Panc1 (cell line): ENCODE measurements at regions not wholly inside any gene's neighbourhood (a gene's known extent, or its start where the extent isn't known, plus 50 kb on each side); places are given as distances from the start of the nearest gene placed in this dataset.

Source experiments
- ATAC-seq: fragments of 200-7000 bp; cut with Tn5 transposase; 2 replicates; pipeline ENCODE4 v1.9.1; 2020; ENCODE audit warnings: mild to moderate bottlenecking, moderate library complexity
- BruUV-seq: library from RNA; stranded (reverse); fragments of 400-500 nt; replicated peaks from 2 replicates; lab custom pipeline; 2021; lab: Mats Ljungman, UMichigan
- CTCF ChIA-PET: fragments of 300-600 bp; sonication (Branson Sonifier 250); formaldehyde crosslinking; loops from one replicate; lab custom pipeline; 2022; ENCODE audit warnings: antibody characterized with exemption; lab: Charles Lee
- POLR2A ChIA-PET: fragments of 300-600 bp; sonication (Branson Sonifier 250); formaldehyde crosslinking; loops from one replicate; lab custom pipeline; 2022; ENCODE audit warnings: antibody characterized with exemption; lab: Charles Lee
- DNase-seq: peaks from one replicate; pipeline ENCODE4 v3.0.0-alpha.2; 2010; ENCODE audit warnings: low read depth, low spot score
- H3K27ac ChIP-seq: 2 replicates; pipeline ENCODE4 v1.5.1; 2011; ENCODE audit warnings: mild to moderate bottlenecking, low read length, inconsistent platforms
- H3K27me3 ChIP-seq: fragments of 200-500 bp; sonication (Bioruptor generic); 2 replicates; pipeline ENCODE4 v1.6.0; 2014; ENCODE audit warnings: low read length, inconsistent platforms; ENCODE audit not compliant: control insufficient read depth, insufficient read depth
- H3K36me3 ChIP-seq: fragments of 200-500 bp; sonication (Bioruptor generic); 2 replicates; pipeline ENCODE4 v1.5.1; 2014; ENCODE audit warnings: inconsistent platforms, mild to moderate bottlenecking, low read length, moderate library complexity; ENCODE audit not compliant: control insufficient read depth, insufficient read depth
- H3K4me1 ChIP-seq: 2 replicates; pipeline ENCODE4 v1.5.1; 2011; ENCODE audit warnings: inconsistent platforms, mild to moderate bottlenecking, low read length, moderate library complexity; ENCODE audit not compliant: control insufficient read depth, insufficient read depth
- H3K4me3 ChIP-seq, 2 experiments: 2 replicates each; pipeline ENCODE4 v1.5.1; 2011 to 2012; ENCODE audit warnings: low read depth in 2 of 2, low read length in 2 of 2, mild to moderate bottlenecking in 2 of 2, inconsistent platforms in 1 of 2, moderate library complexity in 1 of 2
- H3K9me3 ChIP-seq: fragments of 200-500 bp; sonication (Bioruptor generic); 2 replicates; pipeline ENCODE4 v1.5.1; 2014; ENCODE audit warnings: low read depth, mild to moderate bottlenecking, inconsistent platforms, low read length, moderate library complexity; ENCODE audit not compliant: control insufficient read depth, insufficient read depth
- CTCF ChIP-seq: fragments of 450-650 bp; IDR thresholded peaks from 2 replicates; pipeline ENCODE4 v1.5.1; 2017; ENCODE audit warnings: mild to moderate bottlenecking
- POLR2AphosphoS5 ChIP-seq: IDR thresholded peaks from 2 replicates; pipeline ENCODE4 v1.6.1; 2012; ENCODE audit warnings: mild to moderate bottlenecking, low read depth, low read length, moderate library complexity
- REST ChIP-seq, 2 experiments: IDR thresholded peaks; 2 replicates each; pipeline ENCODE4 v1.6.1; 2011 to 2012; ENCODE audit warnings: low read depth in 2 of 2, control low read depth in 1 of 2, low read length in 1 of 2, mild to moderate bottlenecking in 1 of 2, moderate library complexity in 1 of 2; ENCODE audit not compliant: insufficient read depth in 1 of 2
- SIN3A ChIP-seq: IDR thresholded peaks from 2 replicates; pipeline ENCODE4 v1.6.1; 2012; ENCODE audit warnings: low read depth, mild to moderate bottlenecking, low read length, moderate library complexity, borderline replicate concordance; ENCODE audit not compliant: insufficient read depth
- TCF7L2 ChIP-seq: IDR thresholded peaks from 2 replicates; pipeline ENCODE4 v1.6.1; 2011; ENCODE audit warnings: mild to moderate bottlenecking, low read depth, low read length, inconsistent platforms
- in situ Hi-C: cut with HindIII; loops from 2 replicates; pipeline ENCODE4 v1.10.0; 2016; ENCODE audit warnings: low sequenced_read_pairs, low pct_unique_long_range_greater_than_20kb
- intact Hi-C: fragments of 100-400 bp; cut with micrococcal nuclease; formaldehyde crosslinking; loops from one replicate; pipeline ENCODE4 v1.10.0; 2022; ENCODE audit not compliant: unreplicated experiment

GRCh38 chr7:34296663-34297062 is 361.4 kb upstream of the NPSR1 start:
- H3K4me1 ChIP-seq: no peaks in the 10 kb centered on the region
- no peaks in the 10 kb centered on the region for H3K36me3 ChIP-seq
- CTCF ChIA-PET: no interaction called here
- ATAC-seq: no peak
- no peaks in the 10 kb centered on the region for H3K27me3 ChIP-seq
- no peaks in the 10 kb centered on the region for H3K9me3 ChIP-seq
- no peak for DNase-seq
- H3K4me3 ChIP-seq: no peak overlapping the region
- POLR2A ChIA-PET: no interaction called here
- in situ Hi-C loops: no loop called here
- no peak overlapping the region for H3K27ac ChIP-seq
- TF ChIP-seq REST (IDR thresholded peaks at IDR 0.05; ENCODE audit: insufficient read depth in 1 of 2, low read depth in 2 of 2, low read length in 1 of 2) (no peak), TCF7L2 (no peak), CTCF (no peak), POLR2AphosphoS5 (no peak), SIN3A (no peak)
- intact Hi-C loops: no loop called here
- no TSS peak for BruUV-seq

- intact Hi-C loops: no loop called here
- CTCF ChIA-PET: no interaction called here
- ATAC-seq (no peak), DNase-seq (no peak)
- no TSS peak for BruUV-seq
- TF ChIP-seq TCF7L2 (no peak), POLR2AphosphoS5 (no peak), REST (IDR thresholded peaks at IDR 0.05; ENCODE audit: insufficient read depth in 1 of 2, low read depth in 2 of 2, low read length in 1 of 2) (no peak)
- H3K4me3 ChIP-seq: no peak overlapping the region
- no peak overlapping the region for H3K27ac ChIP-seq
- in situ Hi-C loops: no loop called here
- no peaks in the 10 kb centered on the region for H3K27me3 ChIP-seq
- H3K36me3 ChIP-seq: no peaks in the 10 kb centered on the region
- H3K4me1 ChIP-seq: no peaks in the 10 kb centered on the region
- H3K9me3 ChIP-seq: no peaks in the 10 kb centered on the region
- POLR2A ChIA-PET: no interaction called here
Observed at GRCh38 chr7:34298492-34299013, 359.5 kb upstream of the NPSR1 start.
